Activated CD4-positive, alpha-beta T cell treated with anti-CD3 and anti-CD28 coated beads, Interleukin-2, Interleukin-4, amounts not matched to agents 100 ng/mL and 50 ng/mL, durations not matched to agents 16 hours and 8 hours (primary cell): ENCODE measurements at regions not wholly inside any gene's neighbourhood (a gene's known extent, or its start where the extent isn't known, plus 50 kb on each side); places are given as distances from the start of the nearest gene placed in this dataset.
"Not testable (repeated sequence)": the region's sequence is repeated elsewhere in the genome, so short reads cannot be mapped to it uniquely, and the experiment has no call there.

Source experiments
- DNase-seq: peaks from one replicate; pipeline ENCODE4 v3.0.0-alpha.2; 2020; ENCODE audit warnings: low spot score

DNA sequence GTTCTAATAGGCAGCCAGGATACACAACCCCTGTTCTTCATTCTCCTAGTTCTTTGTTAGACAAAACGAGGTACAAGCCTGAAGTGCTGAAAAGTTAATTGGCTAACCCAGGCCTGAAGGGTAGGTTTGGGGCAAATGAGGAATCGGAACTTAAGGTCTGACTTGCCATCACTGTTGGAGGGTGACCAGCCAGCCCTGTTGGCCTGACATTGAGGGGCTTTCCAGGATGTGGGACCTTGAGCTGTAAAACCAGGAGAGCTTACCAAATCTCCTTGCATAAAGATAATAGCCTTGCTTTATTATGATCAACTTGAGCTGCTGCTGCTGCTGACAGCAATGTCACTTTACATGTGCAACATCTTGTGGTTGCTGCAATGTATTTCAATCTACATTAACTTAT is 256.0 kb downstream of the VAPA start:
- no peak for DNase-seq

DNA sequence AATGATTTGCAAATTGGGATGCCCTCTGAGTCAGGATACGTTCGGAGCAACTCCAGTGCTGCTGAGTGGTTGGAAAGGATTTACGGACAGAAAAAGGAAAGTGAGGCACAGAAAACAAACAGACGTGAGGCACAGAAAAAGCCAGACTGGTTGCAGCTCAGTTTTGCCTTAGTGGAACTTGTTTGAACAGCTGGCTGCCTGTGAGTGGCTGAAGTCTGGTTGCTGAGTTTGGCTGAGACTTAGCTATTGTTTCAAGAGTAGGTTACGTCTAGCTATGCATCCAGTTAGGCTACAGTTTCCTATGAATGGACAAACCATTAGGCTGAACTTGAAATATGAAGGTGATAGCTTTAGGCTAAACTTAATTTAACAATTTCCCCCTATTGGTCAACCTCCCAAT is 256.6 kb downstream of the VAPA start:
- DNase-seq, result no peak

DNA sequence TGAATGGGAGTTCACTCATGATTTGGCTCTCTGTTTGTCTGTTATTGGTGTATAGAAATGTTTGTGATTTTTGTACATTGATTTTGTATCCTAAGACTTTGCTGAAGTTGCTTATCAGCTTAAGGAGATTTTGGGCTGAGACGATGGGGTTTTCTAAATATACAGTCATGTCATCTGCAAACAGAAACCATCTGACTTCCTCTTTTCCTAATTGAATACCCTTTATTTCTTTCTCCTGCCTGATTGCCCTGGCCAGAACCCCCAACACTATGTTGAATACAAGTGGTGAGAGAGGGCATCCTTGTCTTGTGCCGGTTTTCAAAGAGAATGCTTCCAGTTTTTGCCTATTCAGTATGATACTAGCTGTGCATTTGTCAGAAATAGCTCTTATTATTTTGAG is 261.5 kb downstream of the VAPA start:
- not testable (repeated sequence) for DNase-seq

DNA sequence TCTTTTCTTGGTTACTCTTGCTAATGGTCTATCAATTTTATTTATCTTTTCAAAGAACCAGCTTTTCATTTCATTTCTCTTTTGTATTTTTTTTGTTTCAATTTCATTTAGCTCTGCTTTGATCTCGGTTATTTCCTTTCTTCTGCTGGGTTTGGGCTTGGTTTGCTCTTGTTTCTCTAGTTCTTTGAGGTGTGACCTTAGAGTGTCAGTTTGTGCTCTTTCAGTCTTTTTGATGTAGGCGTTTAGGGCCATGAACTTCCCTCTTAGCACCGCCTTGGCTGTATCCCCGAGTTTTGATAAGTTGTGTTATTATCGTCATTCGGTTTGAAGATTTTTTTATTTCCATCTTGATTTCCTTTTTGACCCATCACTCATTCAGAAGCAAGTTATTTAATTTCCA is 265.5 kb downstream of the VAPA start:
- DNase-seq, result not testable (repeated sequence)

DNA sequence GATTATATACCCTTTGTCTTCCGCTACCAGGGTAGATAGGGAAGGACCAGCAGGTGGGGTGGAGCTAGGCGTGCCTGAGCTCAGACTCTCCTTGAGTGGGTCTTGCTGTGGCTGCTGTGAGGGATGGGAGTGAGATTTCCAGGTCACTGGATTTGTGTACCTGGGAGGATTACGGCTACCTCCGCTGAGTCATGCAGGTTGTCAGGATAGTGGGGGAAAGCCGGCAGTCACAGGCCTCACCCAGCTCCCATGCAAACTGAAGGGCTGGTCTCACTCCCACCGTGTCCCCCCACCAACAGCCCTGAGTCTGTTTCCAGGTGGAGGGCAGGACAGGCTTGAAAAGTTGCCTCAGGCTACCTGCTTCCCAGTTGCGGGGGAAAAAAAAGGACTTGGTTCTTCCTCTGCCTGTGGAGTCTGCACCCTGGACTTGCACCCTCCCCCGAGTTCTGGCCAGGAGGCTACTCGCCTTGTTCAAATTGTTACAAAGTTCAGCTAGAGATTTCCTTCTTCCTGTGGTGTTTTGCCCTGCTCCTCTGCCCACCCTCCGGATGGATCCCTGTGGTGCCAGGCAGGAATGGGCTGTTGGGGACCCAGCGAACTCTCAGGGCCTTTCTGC is 268.3 kb downstream of the VAPA start:
- DNase-seq, result no peak

DNA sequence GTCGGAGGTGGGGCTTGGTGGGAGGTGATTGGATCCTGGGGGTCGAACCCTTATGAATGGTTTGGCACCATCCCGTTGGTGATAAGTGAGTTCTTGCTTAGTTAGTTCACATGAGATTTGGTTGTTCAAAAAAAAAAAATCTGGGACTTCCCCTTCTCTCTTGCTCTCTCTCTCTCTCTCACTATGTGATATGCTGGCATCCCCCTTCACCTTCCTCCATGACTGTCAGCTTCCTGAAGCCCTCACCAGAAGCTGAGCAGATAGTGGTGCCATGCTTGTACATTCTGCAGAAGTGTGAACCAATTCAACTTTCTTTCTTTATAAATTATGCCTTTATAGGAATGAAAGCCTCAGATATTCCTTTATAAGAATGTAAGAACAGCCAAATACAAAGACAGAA is 269.7 kb upstream of the APCDD1 start:
- no peak for DNase-seq

DNA sequence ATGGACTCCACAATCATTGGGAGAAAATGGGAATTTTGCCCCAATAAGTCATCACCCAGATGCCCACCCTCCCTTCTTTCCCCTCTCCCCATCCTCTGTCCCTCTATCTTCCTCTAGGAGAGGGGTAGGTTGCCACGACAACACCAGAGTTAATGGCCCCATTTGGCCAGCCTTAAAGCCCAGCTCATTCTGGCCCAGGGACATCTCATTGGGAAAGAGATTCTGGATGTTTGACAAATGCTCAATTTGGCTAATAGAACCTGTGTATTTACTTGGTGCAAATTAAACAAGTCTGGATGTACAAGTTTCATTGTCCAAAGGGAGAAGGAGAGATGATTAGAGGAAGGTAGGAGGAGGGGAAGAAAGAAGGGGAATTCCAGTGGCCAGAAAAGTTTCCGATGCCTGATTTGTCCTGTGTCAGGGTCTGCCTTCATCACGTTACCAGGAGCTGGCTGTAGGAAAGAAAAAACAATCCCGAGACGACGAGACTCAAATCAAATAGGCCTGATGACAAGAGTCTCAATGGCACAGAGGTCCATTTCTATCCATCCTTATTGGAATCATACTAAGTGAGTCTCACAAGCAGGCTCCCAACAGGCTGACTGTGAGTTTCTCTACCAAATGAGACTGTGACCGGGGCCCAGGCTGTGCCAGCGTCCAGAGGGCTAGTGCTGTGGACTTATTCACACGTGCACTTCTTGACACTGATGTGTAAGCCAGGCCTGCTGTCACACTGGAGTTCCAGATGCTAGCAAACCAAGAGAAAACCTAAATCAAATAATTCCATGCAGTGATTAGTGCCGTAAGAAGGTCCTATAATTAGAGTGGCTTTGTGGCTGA is 265.2 kb upstream of the APCDD1 start:
- no peak for DNase-seq

DNA sequence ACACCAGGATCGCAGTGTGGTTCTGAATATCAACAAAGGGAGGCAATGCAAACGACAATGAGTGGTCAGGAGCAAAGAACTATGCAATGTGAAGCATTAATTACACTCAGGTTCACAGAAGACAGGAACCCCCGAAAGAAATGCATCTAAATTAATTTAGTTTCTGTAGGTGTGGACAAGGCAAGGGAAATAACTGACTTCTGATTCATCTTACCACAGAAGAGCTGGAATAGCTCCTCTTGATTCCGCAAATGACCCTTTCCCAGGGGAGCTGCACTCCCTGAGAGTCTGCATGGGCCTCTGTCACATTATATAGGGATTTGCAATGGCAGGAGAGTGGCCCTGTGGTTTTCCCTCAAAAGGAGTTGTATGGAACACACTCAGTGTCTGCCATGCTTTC is 263.9 kb upstream of the APCDD1 start:
- no peak for DNase-seq

DNA sequence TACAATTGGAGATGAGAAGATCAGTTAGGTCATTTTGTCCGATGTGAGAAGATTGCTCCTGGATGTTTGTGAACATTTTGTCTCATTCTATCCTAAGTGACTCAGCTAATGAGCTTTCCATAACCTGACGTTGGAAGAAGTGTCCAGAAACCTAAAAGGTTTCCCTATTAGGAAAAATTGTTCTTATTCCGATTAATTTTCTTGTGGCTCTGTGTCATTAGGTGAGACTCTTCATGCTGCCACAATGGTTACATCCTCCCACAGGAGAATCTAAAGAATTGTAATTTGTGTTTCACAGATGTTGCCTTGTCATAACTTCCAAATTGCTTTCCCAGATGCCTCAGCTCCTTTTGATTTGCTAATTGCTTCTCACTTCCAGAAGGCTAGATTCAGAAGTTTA is 261.0 kb upstream of the APCDD1 start:
- DNase-seq, result no peak

DNA sequence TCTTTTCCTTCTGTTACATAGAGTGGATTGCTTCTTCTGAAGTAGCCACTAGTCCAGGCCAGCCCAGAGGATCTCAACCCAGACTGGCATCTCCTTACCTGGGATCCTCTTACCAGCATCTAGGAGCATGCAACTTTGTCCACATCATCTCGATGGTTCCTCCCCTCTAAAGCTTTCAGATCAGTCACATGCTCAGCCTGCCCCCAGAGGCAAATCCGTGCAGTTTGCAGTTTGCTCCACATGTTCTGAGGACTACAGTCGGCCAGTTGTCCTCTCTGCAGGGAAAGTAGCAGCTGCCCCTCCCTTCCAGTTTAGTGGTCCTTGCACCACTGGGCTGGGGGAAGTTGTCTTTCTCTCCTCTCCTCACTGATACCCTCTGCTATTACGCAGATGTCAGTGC is 259.8 kb upstream of the APCDD1 start:
- no peak for DNase-seq

DNA sequence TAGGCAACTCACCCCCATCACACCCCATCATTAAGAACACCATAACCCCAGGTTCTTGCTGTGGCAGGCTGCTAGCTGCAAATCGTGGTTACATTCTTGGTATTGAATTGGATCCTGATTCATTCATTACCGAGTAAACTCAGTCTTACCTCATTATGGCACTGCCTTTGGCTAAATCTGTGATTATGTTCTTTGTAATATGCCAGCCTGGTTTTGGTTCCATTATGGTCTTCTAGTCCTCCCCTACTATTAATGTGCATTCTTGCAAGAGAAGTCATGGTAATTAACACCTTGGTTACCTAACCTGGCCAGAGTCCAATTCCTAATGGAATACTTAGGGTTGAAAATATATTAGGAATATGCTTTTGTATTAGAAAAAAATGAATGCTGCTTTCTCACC is 258.9 kb upstream of the APCDD1 start:
- no peak for DNase-seq

DNA sequence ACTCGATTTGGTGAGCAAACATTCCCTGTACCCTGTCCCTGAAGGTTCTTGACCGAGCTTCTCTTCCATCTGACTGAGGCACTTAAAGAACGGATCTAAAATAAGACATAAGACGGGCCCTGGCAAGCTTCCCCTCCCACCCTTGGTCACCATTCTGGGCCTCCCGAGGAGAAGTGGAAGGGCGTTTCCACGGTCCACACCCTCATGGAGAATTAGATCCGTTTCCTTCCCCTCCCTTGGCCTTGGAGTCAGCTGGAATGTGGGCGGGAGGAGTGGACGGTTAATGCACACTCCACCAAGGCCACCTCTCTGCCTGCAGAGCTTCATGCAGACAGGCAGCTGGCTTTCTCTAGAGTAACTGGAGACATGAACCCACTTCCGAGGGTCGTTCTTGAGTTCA is 257.3 kb upstream of the APCDD1 start:
- no peak for DNase-seq

DNA sequence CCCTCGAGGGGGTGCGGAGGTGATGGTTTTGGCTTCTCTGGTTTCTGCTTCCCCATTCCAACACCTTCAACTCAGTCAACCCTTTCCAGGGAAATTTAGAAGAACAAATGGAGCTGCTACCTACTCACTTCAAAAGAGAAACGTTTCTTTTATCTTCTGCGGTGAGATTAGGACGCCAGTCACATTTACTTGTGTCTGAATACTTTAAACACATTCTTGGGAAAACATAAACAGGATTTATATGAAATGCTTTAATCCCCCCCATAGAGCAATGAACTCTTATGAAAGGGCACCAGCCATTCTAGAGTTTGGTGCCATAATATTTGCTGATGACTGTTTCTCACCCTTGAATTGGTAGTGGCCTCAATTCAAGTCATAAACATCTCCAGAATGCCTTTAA is 253.2 kb upstream of the APCDD1 start:
- no peak for DNase-seq

DNA sequence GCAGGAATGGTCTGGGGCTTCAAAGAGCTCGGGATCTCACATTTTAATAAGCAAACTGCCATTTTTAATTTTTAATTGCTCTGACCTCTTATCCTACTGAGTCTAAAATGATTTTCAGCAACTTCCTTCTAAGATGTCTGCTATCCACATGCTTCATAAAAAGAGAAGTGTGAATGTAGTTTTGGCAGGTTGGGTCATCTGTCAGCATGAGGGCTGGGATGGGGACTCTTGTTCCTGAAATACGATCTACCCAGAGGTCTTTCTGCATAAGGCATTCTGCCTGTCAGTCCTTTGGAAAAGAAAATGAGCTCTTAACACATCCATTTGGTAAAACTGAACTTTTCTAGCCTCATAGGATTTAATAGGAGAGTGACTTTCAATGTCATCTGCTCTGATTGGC is 252.8 kb upstream of the APCDD1 start:
- DNase-seq, result no peak

DNA sequence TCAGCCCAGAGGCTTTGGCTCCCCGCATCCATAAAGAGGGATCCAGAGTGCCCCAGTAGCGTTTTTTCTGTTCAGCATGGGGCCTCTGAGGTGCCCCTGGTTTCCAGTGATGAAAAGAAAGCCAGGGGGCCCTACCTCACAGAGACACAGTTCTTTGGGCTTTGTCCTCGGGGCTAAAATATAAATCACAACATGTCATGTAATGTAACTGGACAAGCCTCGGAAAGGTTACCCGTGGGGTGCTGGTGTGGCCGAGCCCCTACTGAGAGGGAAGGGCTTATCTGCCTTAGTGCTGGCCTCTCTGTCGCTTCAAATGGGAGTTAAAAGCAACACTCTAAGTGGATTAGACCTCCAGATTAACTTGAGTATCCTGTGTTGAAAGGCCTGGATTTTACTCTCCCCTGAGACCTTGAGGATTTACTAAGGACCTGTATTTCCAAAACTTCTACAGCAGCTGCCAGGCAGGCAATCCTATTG is 251.6 kb upstream of the APCDD1 start:
- no peak for DNase-seq

DNA sequence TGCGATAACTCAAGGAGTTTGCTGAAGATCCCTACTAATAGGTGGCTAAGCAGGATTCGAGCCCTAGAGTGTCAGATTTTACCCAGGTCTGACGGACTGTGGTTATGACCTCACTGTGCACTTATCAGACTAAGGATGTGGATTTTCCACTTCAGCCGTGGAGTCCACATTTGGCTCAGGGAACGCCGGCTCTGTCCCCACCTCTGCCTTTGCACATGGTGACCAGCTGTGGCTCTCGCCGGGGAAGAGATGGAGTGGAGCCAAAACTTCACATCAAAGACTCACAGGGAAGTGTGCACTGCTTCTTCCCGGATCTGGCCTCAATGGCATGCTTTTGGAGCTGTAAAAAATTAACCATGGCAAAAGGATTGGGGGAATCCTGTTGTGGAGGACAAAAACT is 249.3 kb upstream of the APCDD1 start:
- no peak for DNase-seq

DNA sequence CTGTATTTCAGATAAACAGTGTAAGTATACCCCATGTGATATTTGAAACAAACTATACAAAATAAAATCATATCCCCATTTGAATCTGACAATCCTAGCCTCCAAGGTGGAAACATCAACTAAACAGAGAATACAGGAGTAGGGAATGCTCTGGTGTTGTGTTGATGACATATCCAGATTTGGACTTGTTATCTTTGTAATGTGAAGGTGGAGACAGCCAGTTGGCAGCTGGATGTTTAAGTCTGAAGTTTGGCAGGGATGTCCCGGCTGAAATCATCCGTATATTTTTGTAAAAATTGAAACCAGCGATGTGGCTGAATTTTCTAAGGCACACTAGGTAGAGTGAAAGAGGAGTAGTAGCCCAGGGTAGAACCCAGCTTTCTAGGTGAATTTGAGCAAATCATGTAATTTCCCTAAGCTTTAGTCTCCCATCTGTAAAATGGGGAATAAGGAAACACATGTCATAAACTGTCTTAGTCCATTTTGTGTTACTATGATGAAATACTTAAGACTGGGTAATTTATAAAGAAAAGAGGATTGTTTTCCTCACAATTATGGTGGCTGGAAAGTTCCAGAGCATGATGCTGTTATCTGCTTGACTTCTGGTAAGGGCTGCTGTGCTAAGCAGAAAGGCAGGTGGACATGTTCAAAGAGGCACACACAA is 246.6 kb upstream of the APCDD1 start:
- DNase-seq, result no peak

DNA sequence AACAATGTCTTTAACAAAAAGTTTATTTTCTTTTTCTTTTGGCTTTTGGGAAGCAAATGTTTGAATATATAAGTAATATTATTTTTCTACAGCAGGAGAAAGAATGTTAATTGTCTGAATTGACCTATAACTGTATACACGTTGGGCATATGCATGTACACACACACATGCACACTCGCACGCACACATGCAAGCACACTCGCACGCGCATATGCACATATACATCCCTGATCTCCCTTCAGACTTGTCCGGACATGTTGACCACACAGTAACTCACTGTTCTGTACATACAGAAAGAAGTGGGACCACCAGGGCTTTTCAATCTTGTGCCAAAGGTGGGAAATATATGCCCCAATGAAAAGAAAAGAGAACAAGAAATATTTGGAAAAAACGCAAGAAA is 245.1 kb upstream of the APCDD1 start:
- DNase-seq, result no peak

DNA sequence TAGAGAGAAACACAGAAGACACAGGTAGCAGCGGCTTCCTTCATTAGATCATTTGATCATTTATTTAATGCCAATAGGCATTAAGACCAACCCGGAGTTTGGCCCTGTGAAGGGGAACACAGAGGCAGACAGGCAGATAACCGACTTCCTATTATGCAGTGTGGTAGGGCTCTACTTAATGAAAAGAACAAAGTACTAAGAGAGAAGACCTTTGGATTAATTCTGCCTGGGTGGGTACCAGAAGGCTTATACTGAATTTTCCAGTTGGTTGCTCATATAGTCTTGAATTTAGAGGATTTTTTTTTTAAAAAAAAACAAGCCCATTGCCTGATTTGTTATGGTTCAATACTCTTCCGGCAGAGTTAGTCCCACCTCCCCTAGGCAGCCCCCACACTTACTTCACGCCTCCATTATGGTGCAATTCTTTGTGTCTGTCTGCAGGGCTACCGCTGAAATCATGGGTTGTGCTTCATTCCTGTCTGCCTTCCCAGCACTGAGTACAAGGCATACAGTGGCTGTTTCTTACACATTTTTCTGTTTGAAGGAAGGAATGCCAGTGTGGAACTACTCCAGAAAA is 244.3 kb upstream of the APCDD1 start:
- DNase-seq, result no peak

DNA sequence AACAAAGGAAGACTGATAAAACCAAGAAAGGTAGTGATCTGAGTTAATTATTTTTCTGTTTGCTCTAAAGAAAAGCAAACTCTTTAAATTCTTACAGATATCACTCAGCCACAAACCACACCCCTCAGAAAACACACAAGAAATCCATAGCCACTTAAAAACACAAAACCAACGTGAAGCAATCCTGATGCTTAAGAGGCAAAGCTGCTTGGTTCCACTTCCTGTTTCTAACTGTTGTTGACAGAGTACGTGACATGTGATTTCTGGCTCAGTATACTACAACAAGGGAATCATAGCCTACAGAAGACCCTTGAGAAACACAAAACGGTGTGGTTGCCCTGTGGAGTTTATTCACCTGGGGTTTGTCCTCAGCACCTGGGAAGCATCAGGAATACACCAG is 240.9 kb upstream of the APCDD1 start:
- peak; percentile 44 for DNase-seq

DNA sequence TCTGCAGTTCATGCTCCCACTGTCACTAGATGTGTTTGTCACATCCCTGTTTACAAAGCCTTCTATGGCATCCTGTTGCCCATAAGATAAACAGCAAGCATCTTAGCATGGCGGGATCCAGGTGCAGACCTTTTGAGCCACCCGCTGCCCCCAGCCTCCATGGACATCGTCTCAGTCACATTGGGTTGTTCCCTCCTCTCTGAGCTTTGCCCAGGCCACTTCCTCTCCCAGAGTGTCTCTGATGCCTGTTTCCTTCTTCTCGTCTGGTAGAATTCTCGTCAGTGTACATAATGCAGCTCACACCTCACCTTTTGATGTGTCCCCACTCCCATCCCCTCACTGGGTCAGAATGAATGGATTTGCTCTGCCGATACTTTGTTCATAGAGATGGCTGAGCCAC is 239.0 kb upstream of the APCDD1 start:
- no peak for DNase-seq

DNA sequence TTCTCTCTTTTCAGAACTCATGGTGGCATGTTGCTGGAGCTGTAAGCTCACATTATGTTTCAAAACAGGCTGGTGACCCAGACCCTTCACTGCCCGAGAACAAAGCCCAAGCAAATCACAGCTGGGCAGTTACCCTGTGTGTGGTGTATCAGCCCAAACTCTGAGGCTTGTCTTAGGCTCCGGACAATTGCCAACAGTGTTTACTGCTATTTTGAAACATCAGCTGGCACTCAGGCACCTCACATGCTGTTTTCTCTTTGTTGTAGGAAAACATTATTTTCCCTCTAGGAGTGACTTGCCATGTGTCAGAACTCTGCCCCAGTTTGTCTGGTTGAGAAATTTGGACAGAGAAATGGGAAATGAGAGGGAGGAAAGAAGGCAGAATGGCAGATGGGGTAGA is 237.6 kb upstream of the APCDD1 start:
- no peak for DNase-seq

DNA sequence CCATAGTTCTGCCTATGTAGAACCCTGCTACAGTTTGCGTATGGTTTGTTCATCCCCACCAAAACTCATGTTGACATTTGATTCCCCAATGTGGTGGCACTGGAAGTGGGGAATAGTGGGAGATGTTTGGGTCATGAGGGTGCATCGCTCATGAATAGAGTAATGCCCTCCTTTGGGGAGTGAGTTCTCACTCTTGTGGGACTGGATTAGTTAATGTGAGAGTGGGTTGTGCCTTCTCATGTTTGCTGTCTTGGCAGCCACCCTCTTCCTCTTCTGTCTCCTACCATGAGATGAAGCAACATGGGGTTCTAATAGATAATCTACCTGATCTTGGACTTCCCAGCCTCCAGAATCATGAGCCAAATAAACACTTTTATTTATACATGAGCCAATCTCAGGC is 237.2 kb upstream of the APCDD1 start:
- DNase-seq, result no peak
